WTC11 (cell line): ENCODE measurements at regions not wholly inside any gene's neighbourhood (a gene's known extent, or its start where the extent isn't known, plus 50 kb on each side); places are given as distances from the start of the nearest gene placed in this dataset.

Source experiments
- ATAC-seq: fragments of 200-7000 bp; cut with Tn5 transposase; 2 replicates; pipeline ENCODE4 v1.10.0; 2021; ENCODE audit warnings: mild to moderate bottlenecking, moderate library complexity
- CTCF ChIA-PET: fragments of 300-600 bp; sonication (Branson Sonifier 250); formaldehyde crosslinking; loops from one replicate; lab custom pipeline; 2021; ENCODE audit warnings: antibody characterized with exemption; lab: Charles Lee
- POLR2A ChIA-PET: fragments of 350-600 bp; sonication (Branson Sonifier 250); formaldehyde crosslinking; loops from one replicate; lab custom pipeline; 2021; ENCODE audit warnings: antibody characterized with exemption; lab: Charles Lee
- DNase-seq: peaks from one replicate; pipeline ENCODE4 v3.0.0; 2021; ENCODE audit warnings: low spot score
- H3K27ac Mint-ChIP-seq: 2 replicates; pipeline ENCODE4 v1.8.0; 2021; ENCODE audit warnings: mixed read lengths
- H3K27me3 Mint-ChIP-seq: 2 replicates; pipeline ENCODE4 v1.8.0; 2021; ENCODE audit warnings: low read depth, mild to moderate bottlenecking, moderate library complexity, mixed read lengths
- H3K36me3 Mint-ChIP-seq: 2 replicates; pipeline ENCODE4 v1.8.0; 2021; ENCODE audit warnings: mixed read lengths
- H3K4me1 Mint-ChIP-seq: 2 replicates; pipeline ENCODE4 v1.8.0; 2022; ENCODE audit warnings: mixed read lengths
- H3K4me3 Mint-ChIP-seq: 2 replicates; pipeline ENCODE4 v1.8.0; 2021; ENCODE audit warnings: mild to moderate bottlenecking, moderate library complexity, mixed read lengths
- H3K9me3 Mint-ChIP-seq: 2 replicates; pipeline ENCODE4 v1.8.0; 2021; ENCODE audit warnings: mixed read lengths
- ELF4 ChIP-seq: sonication (generic); formaldehyde crosslinking; IDR thresholded peaks from 2 replicates; pipeline ENCODE4 v1.8.1; 2022; ENCODE audit warnings: low read depth, mild to moderate bottlenecking, moderate library complexity, missing genetic modification reagents
- EMX1 ChIP-seq: fragments of 250-450 bp; sonication (Bioruptor Pico); IDR thresholded peaks from 2 replicates; pipeline ENCODE4 v1.8.0; 2021; ENCODE audit warnings: mild to moderate bottlenecking
- ETV6 ChIP-seq: sonication (generic); formaldehyde crosslinking; IDR thresholded peaks from 2 replicates; pipeline ENCODE4 v1.8.1; 2022; ENCODE audit warnings: mild to moderate bottlenecking, missing genetic modification reagents
- FOXP1 ChIP-seq: sonication (generic); formaldehyde crosslinking; IDR thresholded peaks from 2 replicates; pipeline ENCODE4 v1.8.0; 2022; ENCODE audit warnings: missing genetic modification reagents, mild to moderate bottlenecking, moderate library complexity, borderline replicate concordance
- GABPB1 ChIP-seq: sonication (generic); formaldehyde crosslinking; IDR thresholded peaks from 2 replicates; pipeline ENCODE4 v1.8.1; 2023; ENCODE audit warnings: mild to moderate bottlenecking, missing genetic modification reagents
- GTF2I ChIP-seq: fragments of 250-450 bp; sonication (Bioruptor Pico); conservative IDR thresholded peaks from 2 replicates; pipeline ENCODE4 v1.4.0; 2021; ENCODE audit warnings: mild to moderate bottlenecking
- JAZF1 ChIP-seq: fragments of 250-450 bp; sonication (Bioruptor Pico); IDR thresholded peaks from 2 replicates; pipeline ENCODE4 v1.9.0; 2021; ENCODE audit warnings: moderate library complexity, mild to moderate bottlenecking, inconsistent platforms
- MXD4 ChIP-seq: fragments of 250-450 bp; sonication (Bioruptor Pico); IDR thresholded peaks from 2 replicates; pipeline ENCODE4 v1.8.0; 2021; ENCODE audit warnings: mild to moderate bottlenecking, moderate library complexity, borderline replicate concordance
- NFE2L1 ChIP-seq: sonication (generic); formaldehyde crosslinking; IDR thresholded peaks from 2 replicates; pipeline ENCODE4 v1.8.1; 2023; ENCODE audit warnings: missing genetic modification reagents
- OVOL2 ChIP-seq: fragments of 250-450 bp; sonication (Bioruptor Pico); IDR thresholded peaks from 2 replicates; pipeline ENCODE4 v1.9.0; 2021; ENCODE audit warnings: mild to moderate bottlenecking, borderline replicate concordance
- SMAD3 ChIP-seq: sonication (generic); formaldehyde crosslinking; IDR thresholded peaks from 2 replicates; pipeline ENCODE4 v1.8.0; 2022; ENCODE audit warnings: missing genetic modification reagents, mild to moderate bottlenecking, borderline replicate concordance
- SP1 ChIP-seq: sonication (generic); formaldehyde crosslinking; conservative IDR thresholded peaks from 2 replicates; pipeline ENCODE4 v1.8.1; 2022; ENCODE audit warnings: missing genetic modification reagents
- TEAD1 ChIP-seq: sonication (generic); formaldehyde crosslinking; IDR thresholded peaks from 2 replicates; pipeline ENCODE4 v1.8.0; 2022; ENCODE audit warnings: mild to moderate bottlenecking, missing genetic modification reagents
- ZNF121 ChIP-seq: sonication (generic); formaldehyde crosslinking; IDR thresholded peaks from 2 replicates; pipeline ENCODE4 v1.8.0; 2023; ENCODE audit warnings: missing genetic modification reagents
- TF ChIP-seq, protein P1 (sequence below): sonication (generic); formaldehyde crosslinking; IDR thresholded peaks from 2 replicates; pipeline ENCODE4 v1.8.1; 2022; ENCODE audit warnings: missing genetic modification reagents, borderline replicate concordance
- TF ChIP-seq, protein P2 (sequence below): sonication (generic); formaldehyde crosslinking; IDR thresholded peaks from 2 replicates; pipeline ENCODE4 v1.8.1; 2022; ENCODE audit warnings: low read depth, missing genetic modification reagents, borderline replicate concordance
- TF ChIP-seq, protein P3 (sequence below): sonication (generic); formaldehyde crosslinking; IDR thresholded peaks from 2 replicates; pipeline ENCODE4 v1.8.0; 2022; ENCODE audit warnings: mild to moderate bottlenecking, missing genetic modification reagents
- TF ChIP-seq, protein P4 (sequence below): sonication (generic); formaldehyde crosslinking; IDR thresholded peaks from 2 replicates; pipeline ENCODE4 v1.8.1; 2023; ENCODE audit warnings: mild to moderate bottlenecking, missing genetic modification reagents, moderate library complexity
- TF ChIP-seq, protein P5 (sequence below): fragments of 250-450 bp; sonication (Bioruptor Pico); conservative IDR thresholded peaks from 2 replicates; pipeline ENCODE4 v1.9.0; 2021; ENCODE audit warnings: mild to moderate bottlenecking

DNA sequence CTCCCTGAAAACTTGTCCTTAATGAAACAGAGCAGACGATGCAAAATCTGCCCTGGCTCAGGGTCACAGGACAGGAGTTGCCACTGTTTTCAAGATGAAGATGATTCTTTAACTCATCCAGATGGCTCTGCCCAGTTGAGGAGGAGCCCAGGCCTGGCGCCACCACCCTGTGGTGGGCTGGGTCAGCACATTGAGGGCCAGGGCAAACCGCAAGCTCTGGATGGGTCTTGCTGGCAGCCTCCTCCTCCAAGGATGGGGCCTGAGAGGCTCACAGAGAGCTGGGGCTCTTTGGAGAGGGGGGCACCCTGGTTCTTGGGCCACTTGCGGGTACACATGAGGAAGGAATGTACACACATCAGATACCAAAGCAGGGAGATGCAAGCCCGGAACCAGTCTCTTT lies 158.2 kb downstream of the NUAK1 start:
- ATAC-seq (peak; percentile 47), DNase-seq (no peak)
- Mint-ChIP-seq H3K4me3 (no peak overlapping the region), H3K27me3 (no peaks in the 10 kb centered on the region), H3K36me3 (no peaks in the 10 kb centered on the region), H3K9me3 (no peaks in the 10 kb centered on the region), H3K4me1 (peaks cover 23% of the 10 kb centered on the region), H3K27ac (no peak overlapping the region)
- POLR2A ChIA-PET: no interaction called here
- TF ChIP-seq ELF4 (no peak), SP1 (no peak), FOXP1 (CRISPR knock-in tag) (no peak), ZNF121 (CRISPR knock-in tag) (no peak), GABPB1 (CRISPR knock-in tag) (no peak), TEAD1 (CRISPR knock-in tag) (no peak), NFE2L1 (CRISPR knock-in tag) (no peak), JAZF1 (no peak), MXD4 (CRISPR knock-in tag) (no peak)
- TF ChIP-seq, protein P1, sequence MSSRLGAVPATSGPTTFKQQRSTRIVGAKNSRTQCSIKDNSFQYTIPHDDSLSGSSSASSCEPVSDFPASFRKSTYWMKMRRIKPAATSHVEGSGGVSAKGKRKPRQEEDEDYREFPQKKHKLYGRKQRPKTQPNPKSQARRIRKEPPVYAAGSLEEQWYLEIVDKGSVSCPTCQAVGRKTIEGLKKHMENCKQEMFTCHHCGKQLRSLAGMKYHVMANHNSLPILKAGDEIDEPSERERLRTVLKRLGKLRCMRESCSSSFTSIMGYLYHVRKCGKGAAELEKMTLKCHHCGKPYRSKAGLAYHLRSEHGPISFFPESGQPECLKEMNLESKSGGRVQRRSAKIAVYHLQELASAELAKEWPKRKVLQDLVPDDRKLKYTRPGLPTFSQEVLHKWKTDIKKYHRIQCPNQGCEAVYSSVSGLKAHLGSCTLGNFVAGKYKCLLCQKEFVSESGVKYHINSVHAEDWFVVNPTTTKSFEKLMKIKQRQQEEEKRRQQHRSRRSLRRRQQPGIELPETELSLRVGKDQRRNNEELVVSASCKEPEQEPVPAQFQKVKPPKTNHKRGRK (CRISPR knock-in tag): no peak
- TF ChIP-seq, protein P2, sequence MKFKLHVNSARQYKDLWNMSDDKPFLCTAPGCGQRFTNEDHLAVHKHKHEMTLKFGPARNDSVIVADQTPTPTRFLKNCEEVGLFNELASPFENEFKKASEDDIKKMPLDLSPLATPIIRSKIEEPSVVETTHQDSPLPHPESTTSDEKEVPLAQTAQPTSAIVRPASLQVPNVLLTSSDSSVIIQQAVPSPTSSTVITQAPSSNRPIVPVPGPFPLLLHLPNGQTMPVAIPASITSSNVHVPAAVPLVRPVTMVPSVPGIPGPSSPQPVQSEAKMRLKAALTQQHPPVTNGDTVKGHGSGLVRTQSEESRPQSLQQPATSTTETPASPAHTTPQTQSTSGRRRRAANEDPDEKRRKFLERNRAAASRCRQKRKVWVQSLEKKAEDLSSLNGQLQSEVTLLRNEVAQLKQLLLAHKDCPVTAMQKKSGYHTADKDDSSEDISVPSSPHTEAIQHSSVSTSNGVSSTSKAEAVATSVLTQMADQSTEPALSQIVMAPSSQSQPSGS (CRISPR knock-in tag): no peak
- TF ChIP-seq, protein P3, sequence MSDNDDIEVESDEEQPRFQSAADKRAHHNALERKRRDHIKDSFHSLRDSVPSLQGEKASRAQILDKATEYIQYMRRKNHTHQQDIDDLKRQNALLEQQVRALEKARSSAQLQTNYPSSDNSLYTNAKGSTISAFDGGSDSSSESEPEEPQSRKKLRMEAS (CRISPR knock-in tag): no peak
- CTCF ChIA-PET: interaction anchor here (0.6 kb wide), 2 partner anchors 12 to 104 kb away, joined by 3 read pairs; no protein-coding TSS in a partner anchor

DNA sequence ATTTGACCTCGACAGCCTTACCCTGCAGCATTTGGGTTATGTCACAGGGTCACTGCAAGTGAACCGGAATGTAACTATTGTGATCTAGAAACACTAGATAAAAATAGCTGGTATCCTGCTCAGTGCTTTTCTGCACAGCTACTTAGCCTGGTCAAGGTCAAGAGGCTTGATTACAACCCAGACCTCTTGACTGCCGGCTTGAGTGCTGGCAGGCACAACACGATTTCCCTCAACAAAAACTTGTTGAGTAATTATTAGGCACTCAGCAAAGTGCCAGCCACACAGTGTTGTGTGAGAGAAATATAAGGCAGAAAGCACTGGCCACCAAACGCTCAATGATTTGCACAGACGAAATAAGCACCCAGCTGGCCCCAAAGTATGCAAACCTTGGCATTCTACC lies 156.7 kb downstream of the NUAK1 start:
- Mint-ChIP-seq H3K9me3 (no peaks in the 10 kb centered on the region), H3K4me3 (no peak overlapping the region), H3K27me3 (no peaks in the 10 kb centered on the region), H3K27ac (no peak overlapping the region), H3K36me3 (no peaks in the 10 kb centered on the region), H3K4me1 (peaks cover 23% of the 10 kb centered on the region)
- CTCF ChIA-PET: no interaction called here
- TF ChIP-seq, protein P4, sequence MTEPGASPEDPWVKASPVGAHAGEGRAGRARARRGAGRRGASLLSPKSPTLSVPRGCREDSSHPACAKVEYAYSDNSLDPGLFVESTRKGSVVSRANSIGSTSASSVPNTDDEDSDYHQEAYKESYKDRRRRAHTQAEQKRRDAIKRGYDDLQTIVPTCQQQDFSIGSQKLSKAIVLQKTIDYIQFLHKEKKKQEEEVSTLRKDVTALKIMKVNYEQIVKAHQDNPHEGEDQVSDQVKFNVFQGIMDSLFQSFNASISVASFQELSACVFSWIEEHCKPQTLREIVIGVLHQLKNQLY: no peak
- no peak for ATAC-seq
- no peak for DNase-seq
- POLR2A ChIA-PET: no interaction called here

DNA sequence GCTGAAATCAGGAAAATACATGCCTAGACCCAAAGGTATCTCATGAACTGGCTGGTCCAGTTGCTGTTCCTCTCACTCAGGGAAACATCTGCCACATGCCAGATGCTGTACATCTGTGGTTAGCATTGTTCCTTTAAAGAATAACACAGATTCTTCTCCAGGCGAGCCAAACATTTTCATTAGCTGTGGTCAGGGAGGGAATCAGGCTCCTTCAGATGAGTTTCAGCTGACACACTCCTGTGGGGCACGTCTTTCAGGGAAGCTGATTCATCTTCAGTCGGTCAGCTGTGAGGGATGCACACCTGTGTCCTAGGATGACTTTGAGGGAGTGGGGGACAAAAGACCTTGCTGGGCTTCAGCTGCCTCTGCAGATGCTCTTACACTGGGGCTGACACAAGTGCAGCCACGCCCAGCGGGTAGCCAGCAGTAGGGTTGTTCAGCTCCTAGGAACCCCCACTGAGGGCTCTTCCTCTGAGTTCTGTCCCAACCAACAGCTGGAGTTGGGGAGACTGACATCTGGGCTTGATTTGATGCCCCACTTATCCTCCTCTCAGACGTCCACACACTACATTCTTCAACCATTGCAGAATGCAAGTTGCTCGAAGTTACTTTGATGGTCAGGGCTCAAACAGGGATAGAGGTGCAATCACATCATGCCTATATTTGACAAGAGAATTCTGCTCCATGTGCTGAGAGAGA lies 155.0 kb downstream of the NUAK1 start:
- ATAC-seq (no peak), DNase-seq (no peak)
- Mint-ChIP-seq H3K36me3 (no peaks in the 10 kb centered on the region), H3K4me1 (peaks cover 23% of the 10 kb centered on the region), H3K27ac (no peak overlapping the region), H3K27me3 (no peaks in the 10 kb centered on the region), H3K4me3 (no peak overlapping the region), H3K9me3 (no peaks in the 10 kb centered on the region)
- POLR2A ChIA-PET: no interaction called here
- TF ChIP-seq ETV6 (CRISPR knock-in tag) (no peak), OVOL2 (no peak), EMX1 (CRISPR knock-in tag) (no peak), SMAD3 (CRISPR knock-in tag) (no peak), SP1 (no peak), GTF2I (CRISPR knock-in tag) (no peak)
- TF ChIP-seq, protein P5, sequence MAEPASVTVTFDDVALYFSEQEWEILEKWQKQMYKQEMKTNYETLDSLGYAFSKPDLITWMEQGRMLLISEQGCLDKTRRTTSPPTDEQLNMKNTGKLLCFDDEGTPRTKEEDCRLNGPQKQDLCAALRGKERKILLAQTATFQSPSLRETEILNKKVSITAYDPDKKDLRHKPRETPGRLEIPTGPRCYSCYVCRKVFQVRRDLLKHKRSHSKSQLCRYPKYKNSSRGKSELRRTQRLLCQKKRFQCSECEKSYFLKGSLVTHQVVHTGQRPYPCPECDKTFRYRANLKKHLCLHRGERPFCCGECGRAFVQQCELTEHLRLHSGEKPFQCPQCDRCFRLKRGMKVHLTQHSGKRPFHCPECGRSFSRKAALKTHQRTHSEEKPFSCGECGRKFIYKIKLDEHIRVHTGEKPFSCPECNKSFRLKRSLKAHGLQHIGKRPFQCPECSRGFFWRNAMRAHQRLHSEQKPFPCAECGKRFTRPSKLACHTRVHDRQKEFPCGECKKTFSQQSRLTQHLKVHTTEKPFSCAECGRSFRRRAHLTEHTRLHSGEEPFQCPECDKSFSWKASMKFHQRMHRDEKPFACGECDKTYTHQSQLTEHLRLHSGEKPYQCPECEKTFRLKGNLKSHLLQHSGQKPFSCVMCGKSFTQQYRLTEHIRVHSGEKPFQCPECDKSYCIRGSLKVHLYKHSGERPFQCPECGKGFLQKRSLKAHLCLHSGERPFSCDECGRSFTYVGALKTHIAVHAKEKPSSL (CRISPR knock-in tag): no peak
- CTCF ChIA-PET: no interaction called here
